NCI-H1092 treated with DMSO at 0.1 percent for 48 hours (cell line): ENCODE measurements at regions not wholly inside any gene's neighbourhood (a gene's known extent, or its start where the extent isn't known, plus 50 kb on each side); places are given as distances from the start of the nearest gene placed in this dataset.

Source experiments
- DNase-seq: peaks from one replicate; lab custom pipeline; 2025; lab: John Stamatoyannopoulos, UW

- no peak for DNase-seq
Observed at GRCh38 chr2:193701484-193701883, 1506.8 kb upstream of the TMEFF2 start.

- peak; percentile 27 for DNase-seq
Observed at GRCh38 chr2:193695367-193695766, 1500.6 kb upstream of the TMEFF2 start.

GRCh38 chr2:193693758-193694157 lies 1499.0 kb upstream of the TMEFF2 start:
- DNase-seq: peak; percentile 10

GRCh38 chr2:193690572-193690971 lies 1495.8 kb upstream of the TMEFF2 start:
- no peak for DNase-seq

GRCh38 chr2:193687195-193687594 lies 1492.5 kb upstream of the TMEFF2 start:
- DNase-seq: no peak

GRCh38 chr2:193679847-193680246 lies 1485.1 kb upstream of the TMEFF2 start:
- DNase-seq: no peak

- no peak for DNase-seq
Observed at GRCh38 chr2:193670478-193670877, 1475.7 kb upstream of the TMEFF2 start.

GRCh38 chr2:193668557-193669323 lies 1474.0 kb upstream of the TMEFF2 start:
- no peak for DNase-seq

GRCh38 chr2:193627927-193628272 lies 1433.2 kb upstream of the TMEFF2 start:
- no peak for DNase-seq

GRCh38 chr2:193627187-193627926 lies 1432.6 kb upstream of the TMEFF2 start:
- no peak for DNase-seq

- DNase-seq: no peak
Observed at GRCh38 chr2:193608451-193608850, 1413.7 kb upstream of the TMEFF2 start.

DNA sequence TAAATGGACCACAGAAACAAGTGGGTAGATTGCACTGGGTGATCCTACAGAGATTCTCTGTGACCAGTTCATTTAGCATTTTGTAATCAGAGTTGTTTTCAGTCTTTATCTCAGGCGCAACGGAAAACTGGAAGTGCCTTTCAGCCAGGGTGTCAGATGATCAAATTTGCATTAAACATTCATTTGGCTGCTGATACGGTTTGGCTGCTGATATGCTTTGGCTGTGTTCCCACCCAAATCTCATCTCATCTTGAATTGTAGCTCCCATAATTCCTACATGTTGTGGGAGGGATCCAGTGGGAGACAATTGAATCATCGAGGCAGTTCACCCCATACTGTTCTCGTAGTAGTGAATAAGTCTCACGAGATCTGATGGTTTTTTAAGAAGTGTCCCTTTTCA lies 1396.1 kb upstream of the TMEFF2 start:
- no peak for DNase-seq

DNA sequence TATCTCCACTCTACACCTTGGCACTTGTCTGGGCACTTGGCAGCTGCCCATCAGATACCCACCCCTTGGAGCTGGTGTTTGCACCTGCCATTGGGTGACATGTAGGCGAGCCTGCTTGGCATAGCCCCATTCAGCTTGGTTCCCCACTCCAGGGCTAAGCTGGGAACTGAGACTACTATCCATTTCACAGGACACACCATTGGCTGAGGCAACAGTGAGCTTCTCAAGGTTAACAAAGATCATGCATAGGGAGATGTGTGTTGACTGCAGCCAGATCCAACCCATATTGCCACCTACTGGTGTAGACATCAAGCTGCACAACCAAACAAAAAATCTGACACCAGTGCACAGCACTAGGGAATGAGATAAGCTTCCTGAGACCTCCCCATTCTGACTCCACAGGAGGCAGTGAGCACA lies 1389.8 kb upstream of the TMEFF2 start:
- DNase-seq: no peak

DNA sequence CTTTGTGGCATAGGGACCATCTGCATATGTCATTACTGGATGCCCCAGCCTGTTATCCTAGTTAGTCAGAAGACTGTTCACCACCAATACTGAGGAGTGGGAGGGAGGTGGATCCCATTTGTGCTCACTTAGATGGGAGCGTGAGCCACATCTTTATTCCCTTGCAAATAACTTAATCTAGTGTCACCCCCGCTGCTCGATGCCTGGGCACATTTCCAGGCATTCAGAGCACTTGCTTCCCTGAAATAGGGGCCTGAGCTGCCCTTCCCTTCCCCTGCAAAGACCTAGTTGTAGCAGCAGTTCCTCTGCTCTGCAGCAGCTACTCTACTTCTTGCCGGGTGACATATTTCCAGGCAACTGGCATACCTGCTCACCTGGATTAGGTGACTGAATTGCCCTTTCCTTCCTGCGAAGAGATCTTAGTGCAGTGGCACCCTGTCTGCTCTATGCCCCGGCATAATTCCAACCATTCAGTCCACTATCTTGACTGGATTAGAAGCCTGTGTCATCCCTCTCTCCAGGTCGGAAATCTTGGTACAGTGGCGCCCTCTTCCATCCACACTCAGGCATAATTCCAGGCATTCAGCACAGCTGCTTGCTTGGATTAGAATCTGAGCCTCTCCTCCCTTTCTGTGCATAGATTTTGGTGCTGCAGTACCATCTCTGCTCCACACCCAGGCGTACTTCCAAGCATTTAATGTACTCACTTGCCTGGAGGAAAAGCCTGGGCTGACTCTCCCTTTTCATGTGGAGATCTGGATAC lies 1389.1 kb upstream of the TMEFF2 start:
- no peak for DNase-seq

DNA sequence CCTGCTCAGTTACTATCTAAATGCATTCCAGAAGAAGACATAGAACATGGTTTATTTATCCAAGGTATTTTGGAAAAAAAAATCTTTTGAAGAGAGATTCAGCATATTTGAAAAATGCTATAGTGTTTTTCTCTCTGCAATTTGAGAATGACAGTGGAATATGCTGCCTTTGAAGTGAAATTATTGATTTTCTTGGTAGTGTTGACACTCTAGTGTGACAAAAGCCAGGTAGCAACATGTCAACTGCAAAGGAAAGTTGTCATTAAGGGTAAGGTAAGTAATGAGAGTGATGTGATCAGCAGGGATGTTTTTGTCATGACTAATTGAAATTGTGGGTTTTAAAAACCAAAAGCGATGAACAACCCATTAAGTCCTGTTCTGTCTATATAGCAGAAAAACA lies 1387.1 kb upstream of the TMEFF2 start:
- DNase-seq: no peak

GRCh38 chr2:193580176-193580950 lies 1385.6 kb upstream of the TMEFF2 start:
- no peak for DNase-seq

- no peak for DNase-seq
Observed at GRCh38 chr2:193566886-193567285, 1372.2 kb upstream of the TMEFF2 start.

GRCh38 chr2:193566276-193566675 lies 1371.5 kb upstream of the TMEFF2 start:
- DNase-seq: no peak

DNA sequence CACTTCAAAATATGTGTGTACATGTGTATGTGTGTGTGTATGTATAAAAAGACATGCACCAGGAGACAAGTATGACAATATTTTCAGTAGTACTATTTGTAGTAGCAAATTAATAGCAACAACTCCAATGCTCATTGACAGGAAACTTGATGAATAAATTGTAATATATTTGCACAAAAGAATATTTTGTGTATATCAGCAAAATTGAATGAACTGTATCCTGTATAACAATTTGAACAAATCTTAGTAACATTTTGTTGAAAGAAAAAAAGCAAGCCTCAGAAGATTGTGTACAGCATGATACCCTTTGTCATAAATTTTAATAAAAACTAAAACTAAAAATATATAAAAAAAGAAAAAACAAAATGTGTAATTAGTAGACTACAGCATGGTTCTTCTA lies 1367.3 kb upstream of the TMEFF2 start:
- no peak for DNase-seq

DNA sequence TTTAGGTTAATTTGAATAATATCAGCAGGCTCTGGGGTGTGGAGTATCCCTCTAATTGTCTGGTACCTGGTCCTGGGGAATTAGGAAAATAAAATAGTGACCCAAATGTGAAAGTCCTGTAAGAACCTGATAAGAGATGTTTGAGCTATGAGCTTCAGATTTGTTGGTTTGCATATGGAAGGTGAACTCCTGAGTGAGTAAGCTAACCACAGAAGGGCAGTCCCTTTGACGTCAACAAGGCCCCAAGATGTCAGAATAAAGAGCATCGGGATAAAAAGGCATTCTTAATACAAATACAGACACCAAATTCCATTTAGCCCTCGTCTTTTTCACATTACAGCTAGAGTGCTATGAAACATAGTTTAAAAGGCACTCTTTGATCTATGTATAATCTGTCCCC lies 1366.3 kb upstream of the TMEFF2 start:
- DNase-seq: no peak

DNA sequence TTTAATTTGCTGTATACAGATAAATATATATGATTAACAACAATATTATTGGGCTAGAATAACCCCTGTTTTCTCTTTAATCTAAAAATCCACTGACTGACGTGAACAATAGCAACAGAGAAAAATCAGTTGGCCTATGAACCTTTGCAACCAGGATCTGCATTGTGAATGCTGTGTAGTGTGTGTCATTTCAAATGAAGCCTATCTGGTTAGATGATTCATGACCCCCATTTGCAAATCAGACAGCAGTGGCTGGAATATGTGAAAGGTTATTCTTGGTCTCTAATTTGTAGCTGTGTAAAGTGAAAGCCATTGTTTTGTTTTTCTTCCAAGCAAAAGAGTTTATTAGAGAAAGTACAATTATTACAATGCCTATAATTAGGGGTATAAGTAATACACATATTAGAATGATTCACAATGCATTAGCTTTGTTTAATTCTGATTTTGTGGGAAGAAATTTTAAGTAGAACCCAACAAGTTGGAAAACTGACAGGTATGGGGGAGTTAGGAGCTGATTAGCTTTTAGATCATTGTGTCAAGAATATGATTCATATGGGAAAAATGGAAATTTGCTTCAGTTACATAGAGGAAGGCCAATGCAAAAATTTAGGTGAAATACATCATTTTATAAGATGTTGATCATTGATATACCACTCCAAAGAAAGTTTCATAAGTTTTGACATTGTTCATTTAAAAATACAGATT lies 1362.2 kb upstream of the TMEFF2 start:
- no peak for DNase-seq
